ENCODE measurements at regions not wholly inside any gene's neighbourhood (a gene's known extent, or its start where the extent isn't known, plus 50 kb on each side); places are given as distances from the start of the nearest gene placed in this dataset.

GRCh38 chr1:233485385-233485784, 128.5 kb upstream of the KCNK1 start:
- no peak for DNase-seq (ENCODE audit: low spot score)
- TF ChIP-seq, protein P1, sequence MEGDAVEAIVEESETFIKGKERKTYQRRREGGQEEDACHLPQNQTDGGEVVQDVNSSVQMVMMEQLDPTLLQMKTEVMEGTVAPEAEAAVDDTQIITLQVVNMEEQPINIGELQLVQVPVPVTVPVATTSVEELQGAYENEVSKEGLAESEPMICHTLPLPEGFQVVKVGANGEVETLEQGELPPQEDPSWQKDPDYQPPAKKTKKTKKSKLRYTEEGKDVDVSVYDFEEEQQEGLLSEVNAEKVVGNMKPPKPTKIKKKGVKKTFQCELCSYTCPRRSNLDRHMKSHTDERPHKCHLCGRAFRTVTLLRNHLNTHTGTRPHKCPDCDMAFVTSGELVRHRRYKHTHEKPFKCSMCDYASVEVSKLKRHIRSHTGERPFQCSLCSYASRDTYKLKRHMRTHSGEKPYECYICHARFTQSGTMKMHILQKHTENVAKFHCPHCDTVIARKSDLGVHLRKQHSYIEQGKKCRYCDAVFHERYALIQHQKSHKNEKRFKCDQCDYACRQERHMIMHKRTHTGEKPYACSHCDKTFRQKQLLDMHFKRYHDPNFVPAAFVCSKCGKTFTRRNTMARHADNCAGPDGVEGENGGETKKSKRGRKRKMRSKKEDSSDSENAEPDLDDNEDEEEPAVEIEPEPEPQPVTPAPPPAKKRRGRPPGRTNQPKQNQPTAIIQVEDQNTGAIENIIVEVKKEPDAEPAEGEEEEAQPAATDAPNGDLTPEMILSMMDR (IDR thresholded peaks at IDR 0.05; ENCODE audit: borderline replicate concordance, control extremely low read depth, extremely low read depth, insufficient read depth, missing control alignments) = no peak
- in situ Hi-C loops (cut with MboI; ENCODE audit: low sequenced_read_pairs, unreplicated experiment) = no loop called here

DNA sequence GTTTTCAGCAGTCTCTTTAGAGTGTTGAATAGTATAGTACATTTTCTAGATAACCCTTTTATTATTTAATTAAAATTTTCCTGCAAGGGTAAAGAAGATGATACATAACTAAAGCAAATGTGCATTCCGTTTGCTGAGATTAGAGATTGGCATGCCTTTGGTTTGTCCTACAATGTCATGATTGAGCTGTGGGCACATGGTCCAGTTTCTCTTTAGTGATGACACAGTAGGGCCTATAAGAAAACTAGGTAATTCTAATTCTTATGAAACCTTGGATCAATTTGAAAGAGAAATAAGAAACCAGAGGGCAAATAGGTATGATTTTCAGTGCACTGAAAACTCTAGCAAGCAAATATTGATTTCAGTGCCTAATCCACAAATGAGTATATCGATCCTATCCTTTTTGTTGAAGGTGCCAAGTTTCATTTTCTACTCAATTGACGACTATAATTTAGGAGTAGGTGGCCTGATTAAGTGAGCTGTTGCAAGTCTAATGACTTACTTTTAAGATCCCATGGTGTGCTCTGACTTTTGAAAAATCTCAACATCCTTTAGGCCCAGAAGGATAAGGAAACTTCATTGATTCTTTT, 128.0 kb upstream of the KCNK1 start:
- TF ChIP-seq, protein P1 (IDR thresholded peaks at IDR 0.05; ENCODE audit: borderline replicate concordance, control extremely low read depth, extremely low read depth, insufficient read depth, missing control alignments) = no peak
- no peak for DNase-seq (ENCODE audit: low spot score)
- in situ Hi-C loops (cut with MboI; ENCODE audit: low sequenced_read_pairs, unreplicated experiment) = no loop called here

DNA sequence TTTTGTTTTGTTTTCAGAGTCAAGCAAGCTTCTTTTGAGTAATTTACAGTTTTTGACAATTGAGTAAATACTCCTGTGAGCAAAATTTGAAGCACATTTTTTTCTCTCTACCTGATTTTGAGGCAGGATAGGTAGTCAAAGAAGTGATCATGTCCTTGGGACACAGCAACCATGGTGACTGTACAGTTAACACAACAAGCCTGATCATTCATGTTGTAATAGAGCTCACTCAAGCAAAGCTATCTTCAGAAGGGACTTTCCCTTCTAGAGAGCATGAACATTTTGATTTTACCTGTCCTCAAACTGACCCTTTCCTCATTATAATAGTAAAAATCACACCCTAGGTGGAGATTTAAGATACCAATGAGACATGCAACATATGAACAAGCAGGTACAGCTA, 126.5 kb upstream of the KCNK1 start:
- in situ Hi-C loops (cut with MboI; ENCODE audit: low sequenced_read_pairs, unreplicated experiment) = no loop called here
- no peak for DNase-seq (ENCODE audit: low spot score)
- TF ChIP-seq, protein P1 (IDR thresholded peaks at IDR 0.05; ENCODE audit: borderline replicate concordance, control extremely low read depth, extremely low read depth, insufficient read depth, missing control alignments) = no peak

- TF ChIP-seq, protein P1 (IDR thresholded peaks at IDR 0.05; ENCODE audit: borderline replicate concordance, control extremely low read depth, extremely low read depth, insufficient read depth, missing control alignments) = no peak
- DNase-seq (ENCODE audit: low spot score) = no peak
- in situ Hi-C loops (cut with MboI; ENCODE audit: low sequenced_read_pairs, unreplicated experiment) = no loop called here
Observed at GRCh38 chr1:233489411-233489810, 124.5 kb upstream of the KCNK1 start.

- no peak for DNase-seq (ENCODE audit: low spot score)
- in situ Hi-C loops (cut with MboI; ENCODE audit: low sequenced_read_pairs, unreplicated experiment) = no loop called here
- TF ChIP-seq, protein P1 (IDR thresholded peaks at IDR 0.05; ENCODE audit: borderline replicate concordance, control extremely low read depth, extremely low read depth, insufficient read depth, missing control alignments) = no peak
Observed at GRCh38 chr1:233490488-233490887, 123.4 kb upstream of the KCNK1 start.

DNA sequence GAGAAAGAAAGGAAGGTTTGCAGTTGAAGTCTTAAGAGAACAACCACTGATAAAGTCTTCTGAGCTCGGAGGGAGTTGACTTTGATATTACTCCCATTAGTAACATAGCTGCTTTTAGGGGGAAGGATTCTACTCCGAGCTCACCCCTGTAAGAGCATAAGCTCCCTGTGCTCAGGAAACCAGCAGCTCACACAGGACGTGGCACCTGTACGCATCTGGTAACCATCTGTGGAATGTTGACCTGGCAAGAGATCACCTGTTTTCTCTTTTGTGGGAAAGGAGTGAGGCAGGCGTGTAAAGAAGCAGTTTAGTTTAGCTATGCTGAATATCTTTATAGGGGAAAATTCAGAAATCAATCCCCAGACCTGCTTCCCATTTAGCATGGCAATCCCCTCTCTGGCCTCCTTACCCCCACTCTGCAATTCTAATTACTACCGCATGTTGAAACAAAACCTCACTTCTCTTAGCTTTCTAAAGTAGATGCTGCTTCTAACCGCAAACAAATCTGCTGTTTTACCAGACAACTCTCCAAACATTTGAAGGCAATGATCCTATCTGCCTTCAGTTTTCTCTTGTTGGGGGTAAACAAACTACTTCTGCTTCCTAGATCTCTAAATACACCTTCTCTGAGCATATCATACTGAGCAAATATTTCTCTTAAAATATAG, 121.8 kb upstream of the KCNK1 start:
- TF ChIP-seq, protein P1 (IDR thresholded peaks at IDR 0.05; ENCODE audit: borderline replicate concordance, control extremely low read depth, extremely low read depth, insufficient read depth, missing control alignments) = no peak

More for the DNA sequence above, 121.8 kb upstream of the KCNK1 start:
- in situ Hi-C loops (cut with MboI; ENCODE audit: low sequenced_read_pairs, unreplicated experiment) = no loop called here
- DNase-seq (ENCODE audit: low spot score) = no peak

Measured in GM13976 (cell line).